ENCODE measurements at regions not wholly inside any gene's neighbourhood (a gene's known extent, or its start where the extent isn't known, plus 50 kb on each side); places are given as distances from the start of the nearest gene placed in this dataset.

GRCh38 chr10:10462151-10462941 is 555.3 kb upstream of the CELF2 start:
- intact Hi-C loops (cut with DNase I), result no loop called here
- DNase-seq (ENCODE audit: low spot score), result no peak

DNA sequence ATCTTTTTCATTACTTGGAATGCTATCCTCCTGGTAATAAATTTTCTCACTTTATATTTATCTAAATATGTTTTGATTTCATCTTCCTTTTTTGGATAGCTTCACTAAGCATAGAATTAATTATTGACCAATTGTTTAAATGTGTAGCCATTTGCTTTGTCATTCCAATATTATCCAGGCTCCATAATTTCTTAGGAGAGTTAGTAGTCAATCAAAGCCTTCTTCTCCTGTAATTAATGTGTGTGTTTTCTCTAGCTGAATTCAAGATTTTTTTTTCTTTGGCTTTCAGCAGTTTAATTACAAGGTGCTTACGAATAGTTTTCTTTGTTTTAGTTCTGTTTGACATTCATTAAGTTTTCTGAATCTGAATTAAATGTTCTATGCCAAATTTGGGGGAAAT is 545.9 kb upstream of the CELF2 start:
- no peak for DNase-seq (ENCODE audit: low spot score)
- intact Hi-C loops (cut with DNase I), result no loop called here

GRCh38 chr10:10475812-10476211 is 541.9 kb upstream of the CELF2 start:
- intact Hi-C loops (cut with DNase I), result no loop called here

DNA sequence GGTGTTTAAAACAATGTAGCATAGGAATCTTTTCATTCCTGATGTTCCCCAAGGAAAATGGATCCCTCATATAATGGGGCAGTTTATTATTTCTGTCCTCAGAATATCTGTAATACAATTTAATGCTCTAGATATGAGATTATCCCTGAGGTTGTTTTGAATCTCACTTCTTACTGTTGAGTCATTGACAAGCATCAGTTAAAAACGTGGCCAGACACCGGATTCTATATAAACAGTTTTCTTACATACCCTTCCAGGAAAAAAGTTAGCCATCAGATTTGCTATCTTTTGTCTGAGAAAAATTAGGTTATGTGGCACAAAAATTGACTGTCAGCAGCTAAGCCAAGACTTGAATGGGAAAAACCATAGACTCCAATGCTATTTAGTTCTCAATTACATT is 539.8 kb upstream of the CELF2 start:
- intact Hi-C loops (cut with DNase I), result no loop called here
- DNase-seq (ENCODE audit: low spot score), result no peak

More at GRCh38 chr10:10475812-10476211, 541.9 kb upstream of the CELF2 start:
- no peak for DNase-seq (ENCODE audit: low spot score)

DNA sequence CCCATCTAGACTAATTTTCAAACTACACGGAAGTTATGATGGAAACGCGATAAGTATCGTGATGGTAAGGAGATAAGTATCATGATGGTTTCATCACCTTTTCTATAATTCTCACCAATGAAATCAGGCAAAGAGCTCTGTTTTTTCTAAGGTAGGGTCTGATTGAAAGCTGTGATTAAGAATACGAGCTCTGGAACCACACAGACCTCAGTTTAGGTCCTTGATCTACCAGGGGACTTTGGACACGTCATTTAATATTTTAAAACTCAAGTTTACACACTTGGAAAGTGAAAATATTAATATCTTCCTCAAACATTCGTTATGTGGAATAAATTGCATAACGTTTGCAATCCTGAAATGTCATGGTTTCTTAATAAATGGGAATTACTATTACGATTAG is 538.2 kb upstream of the CELF2 start:
- no peak for DNase-seq (ENCODE audit: low spot score)
- intact Hi-C loops (cut with DNase I), result no loop called here

DNA sequence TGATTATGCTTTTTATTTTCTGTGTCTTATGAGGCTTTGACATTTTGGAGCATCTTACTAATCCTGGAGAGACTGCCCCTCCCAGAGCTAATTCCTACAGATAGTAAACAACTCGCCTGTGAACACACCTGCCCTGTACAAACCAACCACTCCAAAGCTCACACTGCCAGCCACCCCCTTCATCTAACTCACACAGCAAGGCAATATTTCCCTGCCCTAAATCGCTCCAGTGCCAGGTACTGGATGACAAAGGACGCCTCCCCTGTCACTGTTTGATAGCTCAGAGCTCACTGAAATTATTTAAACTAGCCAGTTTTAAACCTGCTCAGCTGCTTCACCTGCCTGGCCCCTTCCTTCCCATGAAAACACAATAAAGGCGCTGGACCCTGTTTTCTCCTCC is 535.1 kb upstream of the CELF2 start:
- intact Hi-C loops (cut with DNase I), result no loop called here
- DNase-seq (ENCODE audit: low spot score), result no peak

- intact Hi-C loops (cut with DNase I), result no loop called here
These were observed 528.6 kb upstream of the CELF2 start for GRCh38 chr10:10489076-10489475.

DNA sequence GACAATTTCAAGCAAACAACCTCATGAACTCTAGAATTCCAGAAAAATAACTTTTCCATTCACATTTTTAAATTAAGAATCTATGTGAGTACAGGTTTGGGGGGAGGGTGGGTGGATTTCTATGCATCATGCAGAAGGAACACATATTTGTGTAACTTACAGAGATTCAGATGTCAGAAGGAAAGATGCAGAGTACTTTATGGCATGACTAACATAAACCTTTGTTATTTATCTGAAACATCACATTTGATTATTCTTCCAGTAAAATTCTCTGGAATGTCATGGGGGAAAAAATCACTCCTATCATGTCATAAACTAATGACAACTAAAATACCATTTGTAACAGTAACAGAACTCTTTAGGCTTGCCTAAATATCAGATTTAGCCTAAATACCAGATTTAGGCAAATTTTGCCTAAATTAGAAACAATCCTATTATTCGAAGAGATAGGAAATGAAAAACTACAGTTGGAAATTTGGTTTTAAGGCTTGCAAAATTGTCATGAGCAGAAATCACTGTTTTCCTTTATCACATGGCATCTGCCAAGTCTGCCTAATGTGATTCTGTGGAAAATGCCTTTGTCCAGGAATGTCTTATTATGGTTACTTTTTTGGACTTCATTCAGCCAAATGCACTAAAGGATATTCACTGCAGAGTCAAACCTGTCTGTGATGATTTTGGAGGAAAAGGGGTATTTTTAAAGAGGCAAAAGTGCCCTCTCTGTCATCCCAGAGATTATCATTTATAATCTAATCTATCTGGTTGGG is 527.7 kb upstream of the CELF2 start:
- intact Hi-C loops (cut with DNase I), result no loop called here
- no peak for DNase-seq (ENCODE audit: low spot score)

More at GRCh38 chr10:10489076-10489475, 528.6 kb upstream of the CELF2 start:
- DNase-seq (ENCODE audit: low spot score), result no peak

DNA sequence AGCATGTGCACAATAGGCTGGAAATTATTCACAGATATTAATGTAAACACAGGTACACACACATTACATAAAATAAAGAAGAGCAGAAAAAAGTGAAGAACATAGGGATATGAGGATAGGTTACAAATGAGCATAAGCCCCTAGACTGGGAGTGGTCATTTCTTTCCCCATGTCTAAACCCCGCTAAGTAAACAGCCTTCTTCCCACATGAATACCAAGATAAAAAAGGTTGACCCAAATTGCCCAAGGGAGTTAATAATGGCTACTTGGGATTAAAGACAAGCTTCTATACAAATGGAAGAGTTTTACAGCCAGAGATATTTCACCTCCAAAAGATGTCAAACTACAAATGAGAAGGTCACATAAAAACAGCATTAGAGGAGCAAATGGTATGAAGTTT is 527.1 kb upstream of the CELF2 start:
- DNase-seq (ENCODE audit: low spot score), result no peak
- intact Hi-C loops (cut with DNase I), result no loop called here

- intact Hi-C loops (cut with DNase I), result no loop called here
- no peak for DNase-seq (ENCODE audit: low spot score)
These were observed 525.3 kb upstream of the CELF2 start for GRCh38 chr10:10492420-10492819.

DNA sequence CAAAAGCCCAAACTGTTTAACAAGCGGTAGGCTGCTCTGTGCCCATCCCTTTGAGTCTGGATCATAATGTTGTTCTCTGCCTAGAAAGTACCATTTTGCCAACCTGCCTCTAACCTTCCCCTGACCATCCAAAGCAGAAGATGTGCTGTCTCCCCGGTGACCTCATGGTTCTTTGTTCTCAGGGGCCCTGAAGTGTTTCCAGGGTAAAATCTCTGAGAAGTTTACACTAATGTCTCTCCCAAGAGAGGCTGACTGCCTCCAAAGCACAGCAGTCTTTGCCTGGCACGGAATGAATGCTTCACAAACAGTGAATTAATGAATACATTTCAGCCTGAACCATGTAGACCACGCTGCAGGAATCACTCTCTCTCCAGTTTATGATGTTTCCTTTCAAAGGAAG is 523.8 kb upstream of the CELF2 start:
- DNase-seq (ENCODE audit: low spot score), result no peak
- intact Hi-C loops (cut with DNase I), result no loop called here

- DNase-seq (ENCODE audit: low spot score), result no peak
- intact Hi-C loops (cut with DNase I), result no loop called here
These were observed 520.4 kb upstream of the CELF2 start for GRCh38 chr10:10497245-10497644.

GRCh38 chr10:10498781-10499180 is 518.9 kb upstream of the CELF2 start:
- no peak for DNase-seq (ENCODE audit: low spot score)
- intact Hi-C loops (cut with DNase I), result no loop called here

- intact Hi-C loops (cut with DNase I), result no loop called here
- DNase-seq (ENCODE audit: low spot score), result no peak
These were observed 517.8 kb upstream of the CELF2 start for GRCh38 chr10:10499839-10500238.

- no peak for DNase-seq (ENCODE audit: low spot score)
- intact Hi-C loops (cut with DNase I), result no loop called here
These were observed 516.7 kb upstream of the CELF2 start for GRCh38 chr10:10500937-10501336.

GRCh38 chr10:10503772-10504171 is 513.9 kb upstream of the CELF2 start:
- intact Hi-C loops (cut with DNase I), result no loop called here
- no peak for DNase-seq (ENCODE audit: low spot score)

GRCh38 chr10:10508211-10508610 is 509.5 kb upstream of the CELF2 start:
- intact Hi-C loops (cut with DNase I), result no loop called here
- no peak for DNase-seq (ENCODE audit: low spot score)

DNA sequence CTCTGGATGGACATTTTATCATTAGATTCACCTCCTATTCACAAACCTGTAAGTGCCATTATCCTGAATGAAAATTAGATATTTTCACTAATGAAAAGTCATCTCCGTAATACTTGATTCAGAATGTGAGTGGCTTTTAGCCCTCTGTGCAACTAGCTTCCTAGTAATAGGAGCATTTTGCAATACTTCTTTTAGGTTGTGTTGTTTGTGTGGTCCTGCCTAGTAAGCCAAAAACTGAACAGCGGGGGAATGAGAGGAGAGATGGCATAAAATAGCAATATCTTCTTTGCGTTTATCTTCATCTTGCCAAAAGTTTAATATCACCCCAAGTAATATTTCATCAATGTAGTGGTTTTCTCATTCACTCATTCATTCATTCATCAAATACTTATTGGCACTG is 507.5 kb upstream of the CELF2 start:
- intact Hi-C loops (cut with DNase I), result no loop called here

GRCh38 chr10:10513067-10513466 is 504.6 kb upstream of the CELF2 start:
- DNase-seq (ENCODE audit: low spot score), result no peak
- intact Hi-C loops (cut with DNase I), result no loop called here

More for the DNA sequence above, 507.5 kb upstream of the CELF2 start:
- no peak for DNase-seq (ENCODE audit: low spot score)

DNA sequence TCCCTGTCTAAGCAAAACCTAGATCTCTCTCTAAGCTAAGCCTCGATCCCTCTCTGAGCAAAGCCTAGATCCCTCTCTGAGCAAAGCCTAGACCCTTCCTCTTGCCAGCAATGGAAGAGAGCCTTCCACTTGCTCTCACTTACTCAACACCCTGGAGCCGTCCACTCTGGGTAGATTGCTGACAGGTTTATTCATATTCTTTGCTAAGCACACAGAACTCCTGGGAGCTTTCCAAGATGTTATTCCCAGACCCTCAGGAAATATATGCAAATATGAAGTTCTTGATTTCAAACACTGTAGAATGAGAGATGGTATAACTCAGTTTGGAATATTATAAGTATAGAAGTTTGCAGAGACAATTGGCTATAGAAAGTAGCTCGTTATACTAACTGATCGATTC is 503.8 kb upstream of the CELF2 start:
- DNase-seq (ENCODE audit: low spot score), result no peak
- intact Hi-C loops (cut with DNase I), result no loop called here

DNA sequence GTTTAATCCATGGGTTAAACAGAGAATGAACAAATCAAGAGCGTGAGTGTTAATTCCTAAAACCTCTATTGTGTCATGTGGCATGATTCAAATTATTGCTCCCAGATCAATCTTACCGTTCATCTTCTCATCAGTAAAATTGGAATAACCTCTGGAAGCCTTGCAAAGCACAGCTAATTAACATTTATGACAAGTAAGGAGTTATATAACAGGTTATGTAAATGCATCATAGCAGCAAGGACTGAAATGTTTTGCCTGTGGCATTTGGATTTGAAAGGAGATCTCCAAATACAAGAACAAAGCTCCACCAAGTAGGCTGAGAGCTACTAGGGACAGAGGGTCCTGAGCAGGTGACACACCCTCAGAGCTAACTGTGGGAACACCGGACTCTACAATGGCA is 502.9 kb upstream of the CELF2 start:
- DNase-seq (ENCODE audit: low spot score), result no peak
- intact Hi-C loops (cut with DNase I), result no loop called here

Data from cardiac septum (tissue), 1 donor.